AG10803 (cell line): ENCODE measurements at regions not wholly inside any gene's neighbourhood (a gene's known extent, or its start where the extent isn't known, plus 50 kb on each side); places are given as distances from the start of the nearest gene placed in this dataset.
"Not testable (repeated sequence)": the region's sequence is repeated elsewhere in the genome, so short reads cannot be mapped to it uniquely, and the experiment has no call there.

Experiments
- DNase-seq: peaks from one replicate; pipeline ENCODE4 v3.0.0; 2010; ENCODE audit warnings: low read depth
- H3K4me3 ChIP-seq: 2 replicates; pipeline ENCODE4 v1.5.1; 2011; ENCODE audit warnings: mild to moderate bottlenecking, low read length, control low read depth
- CTCF ChIP-seq: conservative IDR thresholded peaks from 2 replicates; pipeline ENCODE4 v1.5.1; 2011; ENCODE audit warnings: mild to moderate bottlenecking, low read length, control low read depth, inconsistent platforms

- DNase-seq: peak; percentile 58
- no peak overlapping the region for H3K4me3 ChIP-seq
- no peak for TF ChIP-seq CTCF
Measured at GRCh38 chr21:28294051-28294450, 698.6 kb downstream of the LTN1 start.

DNA sequence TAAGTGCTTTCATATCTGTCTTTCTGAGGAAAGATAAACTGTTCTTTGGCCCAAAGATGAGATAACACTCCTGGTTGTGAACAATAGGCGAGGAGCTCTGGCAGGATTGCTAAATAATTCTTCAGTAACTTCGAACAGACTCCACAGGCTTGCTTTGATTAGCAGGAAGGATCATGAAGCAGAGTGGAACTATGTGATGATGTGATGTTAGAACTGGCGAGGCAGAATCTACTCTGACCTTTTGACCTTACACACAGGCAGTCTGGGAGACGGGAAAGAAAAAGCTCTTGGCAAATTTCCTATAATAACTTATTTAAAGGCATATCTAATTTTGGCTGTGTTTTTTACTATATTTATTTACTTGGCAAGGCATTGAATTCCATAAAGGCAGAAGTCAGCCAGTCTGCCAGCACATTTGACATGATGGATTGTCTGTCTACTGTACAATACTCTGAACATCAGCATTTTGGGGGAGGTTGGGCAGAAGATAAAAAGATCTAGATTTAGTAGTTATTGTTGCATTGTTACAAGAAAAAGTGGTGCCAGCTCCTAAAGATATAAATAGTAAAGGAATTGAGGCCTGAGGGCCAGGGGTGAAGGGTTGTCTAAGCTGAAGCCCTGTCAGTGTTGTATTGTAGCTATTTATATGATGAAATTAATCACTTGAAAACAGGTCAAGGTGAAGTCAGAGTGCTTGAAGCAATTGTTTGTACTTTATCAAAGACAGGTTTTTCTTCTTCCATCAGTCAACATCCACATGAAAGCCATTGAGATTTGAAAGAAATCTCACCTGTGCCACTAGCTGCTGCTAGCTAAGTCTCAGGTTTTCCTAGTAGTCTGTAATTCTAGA lies 708.8 kb downstream of the LTN1 start:
- DNase-seq: peak; percentile 89
- no peak for TF ChIP-seq CTCF
- H3K4me3 ChIP-seq: no peak overlapping the region

- TF ChIP-seq CTCF: no peak
- DNase-seq: no peak
Measured at GRCh38 chr21:28282833-28283232, 709.8 kb downstream of the LTN1 start.

DNA sequence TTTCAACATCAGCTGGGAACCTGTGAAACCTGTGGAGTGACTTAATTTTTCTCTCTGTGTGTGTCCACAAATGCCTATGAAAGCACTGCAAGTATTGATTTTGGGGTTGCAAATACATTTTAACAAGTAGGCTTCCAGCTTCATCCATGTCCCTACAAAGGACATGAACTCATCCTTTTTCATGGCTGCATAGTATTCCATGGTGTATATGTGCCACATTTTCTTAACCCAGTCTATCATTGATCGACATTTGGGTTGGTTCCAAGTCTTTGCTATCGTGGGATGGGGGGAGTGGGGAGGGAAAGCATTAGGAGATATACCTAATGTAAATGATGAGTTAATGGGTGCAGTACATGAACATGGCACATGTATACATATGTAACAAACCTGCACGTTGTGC lies 711.3 kb downstream of the LTN1 start:
- H3K4me3 ChIP-seq, DNase-seq: not testable (repeated sequence)

More at GRCh38 chr21:28282833-28283232, 709.8 kb downstream of the LTN1 start:
- no peak overlapping the region for H3K4me3 ChIP-seq

DNA sequence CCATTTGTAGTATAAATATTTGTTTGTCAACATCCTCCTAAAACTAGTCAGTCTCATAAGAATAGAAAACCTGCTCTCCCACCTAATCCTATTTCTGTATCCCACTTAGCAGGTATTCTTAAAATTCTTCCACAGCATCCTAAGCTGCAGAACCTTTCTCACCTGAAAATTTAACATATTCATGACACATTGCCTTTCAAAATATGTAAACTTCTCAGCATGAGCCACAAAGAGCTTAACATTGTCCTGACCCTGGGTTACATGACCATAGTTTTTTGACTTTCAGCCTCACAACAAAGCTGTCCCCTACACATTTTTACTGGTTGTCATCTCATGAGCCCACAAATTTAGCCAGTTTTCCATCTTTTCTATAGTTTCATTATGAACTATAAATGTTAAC lies 712.1 kb downstream of the LTN1 start:
- H3K4me3 ChIP-seq: no peak overlapping the region
- no peak for TF ChIP-seq CTCF
- DNase-seq: no peak

DNA sequence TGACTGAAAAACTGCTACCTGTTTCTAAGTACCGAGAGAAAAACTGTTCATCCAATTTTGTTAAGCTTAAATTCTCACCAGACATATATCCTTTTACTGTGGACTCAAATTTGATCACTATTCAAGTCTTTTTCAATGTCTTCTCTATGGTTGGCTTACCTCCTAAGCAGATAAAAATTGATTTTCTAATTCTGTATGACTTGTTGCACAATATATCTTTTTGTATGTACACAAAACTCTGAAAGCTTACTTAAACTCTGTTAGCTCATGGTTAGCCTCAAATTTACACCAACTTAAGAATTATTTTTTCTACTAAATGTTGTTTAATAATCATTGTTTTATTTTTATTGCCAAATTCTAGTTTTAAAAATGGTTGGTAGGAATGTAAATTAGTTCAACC lies 715.4 kb downstream of the LTN1 start:
- no peak for TF ChIP-seq CTCF
- H3K4me3 ChIP-seq: no peak overlapping the region
- no peak for DNase-seq

DNA sequence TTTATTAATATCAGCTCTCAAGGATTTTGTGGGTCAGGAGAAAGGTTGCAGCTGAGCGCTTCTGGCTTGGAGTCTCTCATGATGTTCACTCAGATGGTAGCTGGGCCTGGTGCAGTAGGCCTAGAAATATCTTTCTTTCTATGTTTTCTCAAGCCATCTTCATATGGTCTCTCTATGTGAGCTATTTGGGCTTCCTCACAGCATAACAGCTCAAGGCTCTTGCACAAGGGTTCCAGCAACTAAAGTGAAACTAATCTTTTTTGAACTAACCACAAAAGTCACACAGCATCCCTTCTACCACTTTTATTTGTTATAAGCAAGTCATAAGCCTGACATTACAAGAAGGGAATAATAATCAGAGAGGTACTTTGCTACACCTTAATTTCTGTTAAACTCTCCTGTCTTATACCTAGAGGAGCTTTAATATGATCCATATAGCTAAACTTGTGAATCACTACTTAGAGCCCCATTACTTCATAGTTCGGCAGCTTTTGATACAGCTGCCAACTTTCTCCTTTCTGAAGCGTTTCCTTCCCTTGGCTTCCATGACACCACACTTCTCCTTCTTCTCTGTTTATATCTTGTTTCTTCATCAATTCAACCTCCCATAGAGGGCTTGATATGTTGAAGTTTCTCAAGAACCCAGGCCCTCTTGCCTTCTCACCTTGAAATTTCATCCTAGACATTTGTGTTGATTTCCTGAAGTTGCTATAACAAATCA lies 720.2 kb downstream of the LTN1 start:
- H3K4me3 ChIP-seq: no peak overlapping the region
- DNase-seq: peak; percentile 41
- TF ChIP-seq CTCF: no peak
